ENCODE measurements at regions not wholly inside any gene's neighbourhood (a gene's known extent, or its start where the extent isn't known, plus 50 kb on each side); places are given as distances from the start of the nearest gene placed in this dataset.
"Not testable (repeated sequence)": the region's sequence is repeated elsewhere in the genome, so short reads cannot be mapped to it uniquely, and the experiment has no call there.

DNA sequence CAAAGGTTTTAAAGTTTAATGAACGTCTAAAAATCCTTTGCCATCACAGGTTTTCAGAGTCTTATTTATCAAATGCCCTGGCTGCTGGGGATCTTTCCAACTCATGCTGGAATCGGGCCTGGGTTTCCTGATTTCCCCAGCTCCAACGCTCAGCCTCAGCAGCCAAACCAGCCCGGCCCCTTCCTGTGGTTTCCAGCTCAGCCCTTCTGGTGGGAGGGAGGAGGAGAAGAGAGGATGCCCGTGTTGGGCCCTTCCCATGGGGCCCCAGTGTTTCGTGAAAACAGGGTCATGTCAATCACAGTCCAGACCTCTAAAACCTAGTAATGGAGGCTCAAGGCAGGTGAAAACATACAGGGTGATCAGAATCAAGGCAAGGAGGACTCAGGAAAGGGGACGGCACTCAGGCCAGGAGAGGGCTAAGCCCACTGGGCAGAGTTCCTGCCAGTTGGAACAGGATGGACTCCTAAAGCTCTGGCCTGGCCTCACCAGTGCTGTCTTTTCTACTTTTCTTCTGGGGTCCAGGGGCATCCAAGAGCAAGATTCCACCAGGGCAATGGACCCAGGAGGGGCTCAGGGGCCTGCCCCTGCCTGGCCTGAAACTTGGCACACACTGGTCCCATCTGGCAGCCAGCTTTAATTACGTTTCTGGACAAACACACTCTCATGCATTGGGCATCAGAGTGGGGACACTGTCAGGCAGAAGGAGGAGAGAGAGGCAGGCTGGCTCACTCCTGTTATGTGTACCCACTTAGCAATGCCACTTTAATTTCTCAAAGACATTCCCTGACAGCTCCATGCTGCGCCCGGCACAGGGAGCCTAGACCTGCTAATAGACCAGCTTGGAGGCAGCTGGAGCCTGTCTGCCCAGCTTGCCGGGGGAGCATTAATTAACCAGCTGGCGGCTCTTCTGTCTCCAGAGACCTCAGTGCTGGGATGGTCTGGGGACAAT lies 194.6 kb downstream of the FAM43A start:
- peak; percentile 37 for ATAC-seq (replicated peaks)
- no peaks in the 10 kb centered on the region for H3K9me3 Mint-ChIP-seq
- no peak overlapping the region for H3K27ac Mint-ChIP-seq
- H3K36me3 Mint-ChIP-seq (ENCODE audit: low read depth) = no peaks in the 10 kb centered on the region
- H3K4me3 Mint-ChIP-seq = no peak overlapping the region
- peaks cover 19% of the 10 kb centered on the region for H3K27me3 Mint-ChIP-seq
- H3K4me1 Mint-ChIP-seq = peaks cover 4% of the 10 kb centered on the region

DNA sequence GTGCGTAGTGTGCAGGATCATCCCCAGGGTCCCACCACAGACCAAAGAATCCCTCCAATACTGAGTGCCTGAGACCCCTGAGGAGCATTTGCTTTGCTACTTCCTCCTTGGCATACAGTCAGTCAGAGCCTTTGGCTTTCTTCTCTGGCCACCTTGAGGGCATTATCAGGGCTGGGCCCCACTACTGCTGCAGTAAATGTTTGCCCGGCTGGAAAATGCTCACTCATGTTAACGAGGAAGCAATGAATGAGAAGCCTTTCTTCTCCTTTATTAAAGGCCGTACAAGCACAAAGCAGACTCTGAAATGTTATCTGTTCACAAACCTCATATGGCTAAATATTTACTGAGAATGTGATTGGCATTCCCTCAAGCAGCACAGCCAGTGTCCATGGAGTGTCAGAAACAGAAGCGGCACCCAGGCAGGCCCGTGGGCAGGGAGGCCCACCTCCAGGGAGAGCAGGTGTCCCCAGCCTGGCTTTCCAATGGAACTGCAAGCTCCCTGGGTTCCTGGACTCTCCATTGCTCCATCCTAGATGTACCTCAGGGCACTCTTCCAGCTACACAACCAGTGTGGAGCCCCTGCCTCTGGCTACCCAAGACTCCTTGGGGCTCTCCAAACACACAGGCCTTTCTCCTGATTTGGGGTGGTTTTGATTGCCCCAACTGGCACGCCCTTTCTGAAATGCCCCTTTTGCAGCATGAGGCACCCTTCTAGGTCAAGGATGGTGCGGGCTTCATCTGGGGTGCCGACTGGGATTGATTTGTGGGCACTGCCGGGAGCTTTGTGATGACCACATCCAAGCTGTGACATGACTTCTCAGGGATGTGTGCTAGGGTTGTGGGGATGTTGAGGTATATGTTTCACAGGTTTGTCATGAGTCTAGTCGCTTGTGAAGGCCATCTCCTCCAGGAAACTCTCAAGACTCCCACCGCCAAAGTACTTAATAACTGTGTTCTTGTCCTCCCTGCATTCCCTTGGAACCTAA lies 195.6 kb downstream of the FAM43A start:
- ATAC-seq (replicated peaks) = no peak

DNA sequence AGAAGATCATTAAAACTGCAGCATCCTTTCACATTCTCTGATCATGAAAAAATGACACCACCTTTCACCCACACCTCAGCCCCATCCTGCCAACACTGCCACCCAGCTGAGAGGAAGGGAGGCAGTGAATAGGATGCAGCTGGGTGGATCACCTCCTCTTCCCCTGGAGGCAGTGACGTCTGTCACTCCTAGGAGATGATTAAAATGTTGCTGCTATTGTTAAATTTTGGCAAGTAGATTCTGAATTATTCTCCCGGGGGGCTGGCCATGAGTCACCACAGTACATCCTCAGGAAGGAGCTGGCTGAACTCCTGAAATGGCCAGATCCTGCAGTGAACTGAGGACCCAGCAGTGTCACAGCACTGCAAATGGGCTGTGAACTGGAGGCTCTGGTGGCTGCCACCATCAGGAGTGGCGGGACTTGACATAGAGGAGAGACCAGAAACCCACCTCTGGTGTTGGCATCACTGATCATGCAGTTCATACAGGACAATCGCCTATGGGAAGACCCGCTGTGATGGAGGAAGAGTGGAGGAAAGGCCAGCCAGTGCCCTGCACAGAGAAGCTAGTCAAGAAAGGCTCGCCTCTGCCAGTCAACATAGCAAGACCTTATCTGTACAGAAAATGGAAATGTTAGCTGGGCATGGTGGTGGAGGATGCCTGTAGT lies 199.1 kb downstream of the FAM43A start:
- no peak overlapping the region for H3K4me3 Mint-ChIP-seq
- peaks cover 8% of the 10 kb centered on the region for H3K27me3 Mint-ChIP-seq
- no peak overlapping the region for H3K27ac Mint-ChIP-seq
- no peak for ATAC-seq (replicated peaks)
- H3K4me1 Mint-ChIP-seq = no peaks in the 10 kb centered on the region
- H3K36me3 Mint-ChIP-seq (ENCODE audit: low read depth) = no peaks in the 10 kb centered on the region
- H3K9me3 Mint-ChIP-seq = peaks cover 9% of the 10 kb centered on the region

More for the DNA sequence above, 195.6 kb downstream of the FAM43A start:
- no peaks in the 10 kb centered on the region for H3K9me3 Mint-ChIP-seq
- H3K27ac Mint-ChIP-seq = no peak overlapping the region
- H3K27me3 Mint-ChIP-seq = peaks cover 14% of the 10 kb centered on the region
- no peak overlapping the region for H3K4me3 Mint-ChIP-seq
- no peaks in the 10 kb centered on the region for H3K36me3 Mint-ChIP-seq (ENCODE audit: low read depth)
- peaks cover 4% of the 10 kb centered on the region for H3K4me1 Mint-ChIP-seq

DNA sequence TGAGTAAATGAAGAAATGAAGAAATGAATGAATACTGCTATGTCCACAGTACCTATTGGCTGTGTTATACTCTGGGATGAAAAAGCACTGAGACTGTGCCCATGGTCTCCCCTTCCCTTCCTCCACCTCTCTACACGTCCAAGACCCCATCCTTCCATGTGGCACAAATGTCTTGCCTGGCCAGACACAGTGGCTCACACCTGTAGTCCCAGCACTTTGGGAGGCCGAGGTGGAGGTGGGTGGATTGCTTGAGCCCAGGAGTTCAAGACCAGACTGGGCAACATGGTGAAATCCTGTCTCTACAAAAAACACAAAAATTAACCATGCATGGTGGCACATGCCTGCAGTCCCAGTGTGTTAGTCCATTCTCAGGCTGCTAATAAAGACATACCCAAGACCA lies 200.1 kb downstream of the FAM43A start:
- ATAC-seq (replicated peaks) = no peak
- Mint-ChIP-seq H3K9me3 (peaks cover 9% of the 10 kb centered on the region), H3K27ac (no peak overlapping the region), H3K27me3 (peaks cover 8% of the 10 kb centered on the region), H3K4me1 (no peaks in the 10 kb centered on the region), H3K36me3 (ENCODE audit: low read depth) (no peaks in the 10 kb centered on the region), H3K4me3 (no peak overlapping the region)

DNA sequence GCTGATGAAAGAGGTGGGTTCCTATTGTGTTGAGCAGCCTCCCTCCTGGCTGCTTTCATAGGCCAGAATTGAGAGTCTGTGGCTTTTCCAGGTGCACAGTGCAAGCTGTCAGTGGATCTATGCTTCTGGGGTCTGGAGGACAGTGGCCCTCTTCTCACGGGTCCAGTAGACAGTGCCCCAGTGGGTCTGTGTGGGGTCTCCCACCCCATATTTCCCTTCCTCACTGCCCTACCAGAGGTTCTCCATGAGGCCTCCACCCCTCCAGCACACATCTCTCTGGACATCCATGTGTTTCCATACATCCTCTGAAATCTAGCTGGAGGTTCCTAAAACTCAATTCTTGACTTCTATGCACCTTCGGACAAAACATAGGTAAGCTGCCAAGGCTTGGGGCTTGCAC lies 201.2 kb downstream of the FAM43A start:
- H3K4me3 Mint-ChIP-seq = no peak overlapping the region
- H3K27ac Mint-ChIP-seq = no peak overlapping the region
- H3K36me3 Mint-ChIP-seq (ENCODE audit: low read depth) = no peaks in the 10 kb centered on the region
- H3K4me1 Mint-ChIP-seq = no peaks in the 10 kb centered on the region
- ATAC-seq (replicated peaks) = no peak
- H3K27me3 Mint-ChIP-seq = peaks cover 6% of the 10 kb centered on the region
- H3K9me3 Mint-ChIP-seq = peaks cover 9% of the 10 kb centered on the region

DNA sequence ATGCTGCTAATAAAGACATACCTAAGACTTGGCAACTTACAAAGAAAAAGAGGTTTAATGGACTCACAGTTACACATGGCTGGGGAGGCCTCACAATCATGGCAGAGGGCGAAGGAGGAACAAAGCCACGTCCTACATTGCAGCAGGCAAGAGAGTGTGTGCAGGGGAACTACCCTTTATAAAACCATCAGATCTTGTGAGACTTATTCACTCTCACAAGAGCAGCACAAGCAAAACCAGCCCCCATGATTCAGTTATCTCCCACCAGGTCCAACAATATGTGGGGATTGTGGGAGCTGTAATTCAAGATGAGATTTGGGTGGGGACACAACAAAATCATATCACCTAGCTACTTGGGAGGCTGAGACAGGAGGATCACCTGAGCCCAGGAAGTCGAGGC lies 202.4 kb downstream of the FAM43A start:
- H3K27ac Mint-ChIP-seq; ATAC-seq (replicated peaks); H3K4me3 Mint-ChIP-seq; H3K36me3 Mint-ChIP-seq (ENCODE audit: low read depth); H3K27me3 Mint-ChIP-seq; H3K4me1 Mint-ChIP-seq; H3K9me3 Mint-ChIP-seq: not testable (repeated sequence)

DNA sequence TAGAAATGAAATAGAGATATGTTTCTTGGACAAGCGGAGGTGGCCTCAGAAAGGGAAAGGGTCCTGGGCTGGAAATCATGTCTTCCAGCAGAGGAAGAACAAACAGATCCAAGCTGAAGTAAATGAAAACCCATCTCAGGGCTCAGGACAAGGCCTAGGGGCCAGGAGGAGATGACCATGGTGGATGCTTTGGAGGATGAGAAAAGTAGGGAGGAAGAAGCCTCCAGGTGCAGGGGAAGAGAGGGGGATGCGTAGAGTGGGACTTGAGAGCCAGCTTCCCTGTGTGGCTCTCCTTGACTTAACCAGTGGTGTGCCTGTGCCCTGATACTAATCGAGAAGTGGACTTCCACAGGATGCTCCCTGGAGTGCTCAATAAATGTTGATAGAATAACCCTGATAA lies 203.2 kb downstream of the FAM43A start:
- peaks cover 6% of the 10 kb centered on the region for H3K4me1 Mint-ChIP-seq

DNA sequence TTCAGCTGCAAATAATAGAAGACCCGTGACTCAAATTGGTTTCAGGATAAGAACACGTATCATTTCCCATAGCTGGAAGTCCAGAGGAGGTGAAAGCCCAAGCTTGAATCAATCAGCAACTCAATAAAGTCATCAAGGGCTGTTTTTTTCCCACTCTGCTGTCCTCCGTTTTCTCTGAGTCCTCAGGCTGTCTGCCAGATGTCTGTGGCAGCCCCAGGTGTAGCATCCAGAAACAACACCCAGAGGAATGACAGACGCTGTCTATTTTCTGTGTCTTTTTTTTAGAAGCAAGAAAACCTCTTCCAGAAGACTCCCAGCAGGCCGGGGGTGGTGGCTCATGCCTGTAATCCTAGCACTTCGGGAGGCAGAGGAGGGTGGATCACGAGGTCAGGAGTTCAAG lies 204.4 kb downstream of the FAM43A start:
- no peak overlapping the region for H3K4me3 Mint-ChIP-seq
- H3K27me3 Mint-ChIP-seq = peaks cover 5% of the 10 kb centered on the region
- H3K4me1 Mint-ChIP-seq = peaks cover 6% of the 10 kb centered on the region
- no peaks in the 10 kb centered on the region for H3K36me3 Mint-ChIP-seq (ENCODE audit: low read depth)
- H3K9me3 Mint-ChIP-seq = peaks cover 20% of the 10 kb centered on the region
- H3K27ac Mint-ChIP-seq = no peak overlapping the region
- no peak for ATAC-seq (replicated peaks)

More for the DNA sequence above, 203.2 kb downstream of the FAM43A start:
- Mint-ChIP-seq H3K9me3 (peaks cover 13% of the 10 kb centered on the region), H3K36me3 (ENCODE audit: low read depth) (no peaks in the 10 kb centered on the region), H3K27me3 (peaks cover 4% of the 10 kb centered on the region), H3K27ac (no peak overlapping the region), H3K4me3 (no peak overlapping the region)
- ATAC-seq (replicated peaks) = no peak

DNA sequence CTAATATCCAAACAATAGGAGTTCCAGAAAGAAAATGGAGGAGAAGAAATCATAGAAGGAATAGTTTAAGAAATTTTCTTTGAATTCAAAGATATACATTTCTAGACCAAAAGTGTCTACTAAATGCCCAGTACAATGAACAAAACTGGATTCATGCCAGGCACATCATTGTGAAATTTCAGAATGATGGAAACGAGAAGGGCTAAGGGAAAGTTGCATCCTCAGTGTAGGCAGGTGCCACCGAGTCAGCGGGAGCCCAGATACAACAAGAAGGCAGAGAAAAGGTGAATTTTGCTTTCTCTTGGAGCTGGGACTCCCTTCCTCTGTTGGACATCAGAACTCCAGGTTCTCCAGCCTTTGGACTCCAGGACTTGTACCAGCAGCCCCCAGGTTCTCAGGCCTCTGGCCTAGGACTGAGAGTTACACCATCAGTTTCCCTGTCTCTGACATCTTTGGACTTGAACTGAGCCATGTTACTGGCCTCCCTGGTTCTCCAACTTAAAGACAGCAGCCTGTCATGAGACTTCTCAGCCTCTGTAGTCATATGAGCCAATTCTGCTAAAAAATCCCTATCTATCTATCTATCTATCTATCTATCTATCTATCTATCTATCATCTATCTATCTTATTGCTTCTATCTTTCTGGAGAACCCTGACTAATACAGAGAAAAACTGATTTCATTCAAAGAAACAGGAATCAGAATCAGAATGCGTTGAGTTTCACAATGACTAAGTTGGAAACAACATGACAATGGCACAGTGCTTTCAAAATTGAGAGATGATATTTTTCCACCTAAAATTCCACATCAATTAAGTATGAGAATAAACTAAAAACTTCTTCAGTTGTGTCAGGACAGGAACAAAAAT lies 207.7 kb downstream of the FAM43A start:
- H3K36me3 Mint-ChIP-seq (ENCODE audit: low read depth) = no peaks in the 10 kb centered on the region
- peak; percentile 91 for ATAC-seq (replicated peaks)
- H3K4me1 Mint-ChIP-seq = peaks cover 6% of the 10 kb centered on the region
- H3K4me3 Mint-ChIP-seq = peak overlapping the region; percentile 14
- H3K27me3 Mint-ChIP-seq = peaks cover 24% of the 10 kb centered on the region
- H3K27ac Mint-ChIP-seq = peak overlapping the region; percentile 77
- H3K9me3 Mint-ChIP-seq = peaks cover 11% of the 10 kb centered on the region

DNA sequence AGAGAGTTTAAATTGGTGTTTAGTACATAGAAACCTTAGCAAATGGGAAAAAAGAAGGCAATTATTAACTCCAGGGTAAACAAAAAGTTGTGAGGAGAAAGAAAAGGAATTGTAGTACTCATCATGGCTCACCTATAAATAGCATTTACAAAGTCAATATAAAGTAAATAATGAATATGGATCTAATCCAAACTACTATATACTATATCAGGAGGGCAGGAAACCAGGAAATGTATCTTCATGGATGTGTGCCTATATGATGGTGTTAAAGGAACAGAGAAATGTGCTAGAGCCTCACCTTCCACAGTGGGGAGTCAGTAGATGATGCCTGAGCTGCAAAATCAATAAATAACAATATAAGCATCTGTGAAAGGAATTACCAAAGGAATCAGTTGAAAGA lies 208.9 kb downstream of the FAM43A start:
- Mint-ChIP-seq H3K9me3 (peaks cover 15% of the 10 kb centered on the region), H3K36me3 (ENCODE audit: low read depth) (no peaks in the 10 kb centered on the region), H3K27ac (peak overlapping the region; percentile 77), H3K27me3 (peaks cover 27% of the 10 kb centered on the region), H3K4me1 (peaks cover 6% of the 10 kb centered on the region), H3K4me3 (no peak overlapping the region)
- no peak for ATAC-seq (replicated peaks)

DNA sequence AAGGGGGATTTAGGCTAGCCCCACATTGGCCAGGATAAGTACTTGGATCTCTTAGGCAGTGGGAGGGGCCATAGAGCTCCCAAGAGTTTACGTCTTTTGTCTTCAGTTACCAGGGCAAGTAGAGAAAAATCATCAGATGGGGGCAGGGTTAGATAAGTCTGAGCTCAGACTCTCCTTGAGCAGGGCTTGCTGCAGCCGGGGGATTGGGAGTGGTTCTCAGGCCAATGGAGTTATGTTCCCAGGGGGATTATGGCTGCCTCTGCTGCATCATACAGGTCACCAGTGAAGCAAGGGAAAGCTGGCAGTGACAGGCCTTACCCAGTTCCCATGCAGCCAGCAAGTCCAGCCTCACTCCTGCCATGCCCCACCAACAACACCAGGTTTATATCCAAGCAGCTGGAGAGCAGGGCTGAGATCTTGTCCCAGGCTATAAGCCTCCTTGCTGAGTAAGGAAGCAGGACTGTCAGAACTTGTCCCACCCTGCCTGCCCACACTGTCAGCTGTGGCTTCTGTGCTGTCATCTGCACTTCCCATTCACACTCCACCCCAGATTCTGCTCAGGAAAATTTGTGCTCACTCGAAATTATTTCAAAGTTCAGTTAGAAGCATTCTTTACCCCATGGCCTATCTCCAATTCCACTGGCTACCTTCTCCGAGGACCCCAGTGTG lies 215.3 kb downstream of the FAM43A start:
- H3K4me1 Mint-ChIP-seq = no peaks in the 10 kb centered on the region
- peaks cover 5% of the 10 kb centered on the region for H3K36me3 Mint-ChIP-seq (ENCODE audit: low read depth)
- H3K27ac Mint-ChIP-seq = no peak overlapping the region
- no peak overlapping the region for H3K4me3 Mint-ChIP-seq
- no peak for ATAC-seq (replicated peaks)
- H3K9me3 Mint-ChIP-seq = peaks cover 12% of the 10 kb centered on the region
- H3K27me3 Mint-ChIP-seq = peaks cover 41% of the 10 kb centered on the region

DNA sequence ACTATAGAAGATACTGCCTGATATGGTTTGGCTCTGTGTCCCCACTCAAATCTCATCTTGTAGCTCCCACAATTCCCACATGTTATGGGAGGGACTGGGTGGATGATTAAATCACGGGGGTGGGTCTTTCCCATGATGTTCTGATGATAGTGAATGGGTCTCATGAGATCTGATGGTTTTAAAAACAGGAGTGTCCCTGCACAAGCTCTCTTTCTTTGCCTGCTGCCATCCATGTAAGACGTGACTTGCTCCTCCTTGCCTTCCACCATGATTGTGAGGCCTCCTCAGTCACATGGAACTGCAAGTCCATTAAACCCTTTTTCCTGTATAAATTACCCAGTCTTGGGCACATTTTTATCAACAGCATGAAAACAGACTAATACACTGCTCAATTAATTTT lies 217.8 kb downstream of the FAM43A start:
- not testable (repeated sequence) for H3K4me1 Mint-ChIP-seq; H3K27ac Mint-ChIP-seq; H3K4me3 Mint-ChIP-seq; H3K36me3 Mint-ChIP-seq (ENCODE audit: low read depth); ATAC-seq (replicated peaks)
- Mint-ChIP-seq H3K9me3 (peaks cover 12% of the 10 kb centered on the region), H3K27me3 (peaks cover 32% of the 10 kb centered on the region)

DNA sequence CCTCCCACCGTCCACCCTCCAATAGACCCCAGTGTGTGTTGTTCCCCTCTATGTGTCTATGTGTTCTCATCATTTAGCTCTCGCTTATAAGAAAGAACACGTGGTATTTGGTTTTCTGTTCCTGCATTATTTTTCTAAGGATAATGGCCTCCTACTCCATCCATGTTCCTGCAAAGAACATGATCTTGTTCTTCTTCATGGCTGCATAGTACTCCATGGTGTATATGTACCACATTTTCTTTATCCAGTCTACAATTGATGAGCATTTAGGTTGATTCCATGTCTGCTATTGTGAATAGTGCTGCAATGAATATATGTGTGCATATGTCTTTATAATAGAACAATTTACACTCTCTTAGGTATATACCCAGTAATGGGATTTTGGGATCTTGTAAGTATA lies 219.3 kb downstream of the FAM43A start:
- not testable (repeated sequence) for H3K9me3 Mint-ChIP-seq; H3K4me1 Mint-ChIP-seq; ATAC-seq (replicated peaks); H3K4me3 Mint-ChIP-seq; H3K36me3 Mint-ChIP-seq (ENCODE audit: low read depth); H3K27ac Mint-ChIP-seq
- H3K27me3 Mint-ChIP-seq = peaks cover 26% of the 10 kb centered on the region
